GM12801 (cell line): ENCODE measurements at regions not wholly inside any gene's neighbourhood (a gene's known extent, or its start where the extent isn't known, plus 50 kb on each side); places are given as distances from the start of the nearest gene placed in this dataset.

Experiments used
- TF ChIP-seq, protein P1 (sequence below): IDR thresholded peaks from one replicate; pipeline ENCODE4 v1.5.1; 2011; ENCODE audit warnings: control low read depth; ENCODE audit not compliant: insufficient read length; ENCODE audit errors: extremely low read depth

DNA sequence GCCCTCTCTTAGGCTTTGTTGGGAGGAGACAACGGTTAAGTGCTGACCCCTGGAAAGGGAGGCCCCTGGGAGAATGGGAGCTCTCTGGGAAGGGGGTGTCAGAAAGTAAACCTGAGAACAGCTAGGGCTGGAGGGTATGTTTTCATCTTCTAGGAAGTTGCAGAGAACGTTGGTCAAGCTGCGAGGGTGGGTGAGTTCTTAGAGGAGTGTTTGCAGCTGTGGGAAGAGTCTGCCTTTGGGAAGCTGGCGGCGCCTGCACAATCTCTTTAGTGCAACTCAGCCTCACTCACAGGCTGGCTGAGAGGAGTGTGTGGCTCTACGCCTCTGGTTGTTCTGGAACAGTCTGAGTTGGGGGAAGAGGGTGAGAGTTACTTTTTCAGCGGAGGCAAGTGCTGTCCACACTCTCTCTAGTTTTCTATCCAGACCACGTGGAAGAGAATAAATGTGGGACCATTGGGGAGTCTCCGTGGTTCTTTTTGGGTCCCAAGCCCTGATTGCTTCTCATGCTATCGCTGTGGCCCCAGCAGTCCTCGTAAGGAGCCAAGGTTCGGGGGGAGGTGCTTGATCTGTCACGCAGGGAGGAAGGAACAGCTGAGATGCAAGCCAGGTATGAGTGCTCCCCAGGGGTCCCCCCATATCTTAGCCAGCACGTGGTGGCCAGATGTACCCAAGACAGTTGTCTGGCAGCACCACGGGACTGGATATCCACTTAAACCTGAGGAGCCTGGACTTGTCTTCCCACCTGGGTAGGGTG lies 237.2 kb downstream of the BUB3 start:
- TF ChIP-seq, protein P1, sequence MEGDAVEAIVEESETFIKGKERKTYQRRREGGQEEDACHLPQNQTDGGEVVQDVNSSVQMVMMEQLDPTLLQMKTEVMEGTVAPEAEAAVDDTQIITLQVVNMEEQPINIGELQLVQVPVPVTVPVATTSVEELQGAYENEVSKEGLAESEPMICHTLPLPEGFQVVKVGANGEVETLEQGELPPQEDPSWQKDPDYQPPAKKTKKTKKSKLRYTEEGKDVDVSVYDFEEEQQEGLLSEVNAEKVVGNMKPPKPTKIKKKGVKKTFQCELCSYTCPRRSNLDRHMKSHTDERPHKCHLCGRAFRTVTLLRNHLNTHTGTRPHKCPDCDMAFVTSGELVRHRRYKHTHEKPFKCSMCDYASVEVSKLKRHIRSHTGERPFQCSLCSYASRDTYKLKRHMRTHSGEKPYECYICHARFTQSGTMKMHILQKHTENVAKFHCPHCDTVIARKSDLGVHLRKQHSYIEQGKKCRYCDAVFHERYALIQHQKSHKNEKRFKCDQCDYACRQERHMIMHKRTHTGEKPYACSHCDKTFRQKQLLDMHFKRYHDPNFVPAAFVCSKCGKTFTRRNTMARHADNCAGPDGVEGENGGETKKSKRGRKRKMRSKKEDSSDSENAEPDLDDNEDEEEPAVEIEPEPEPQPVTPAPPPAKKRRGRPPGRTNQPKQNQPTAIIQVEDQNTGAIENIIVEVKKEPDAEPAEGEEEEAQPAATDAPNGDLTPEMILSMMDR, result no peak

DNA sequence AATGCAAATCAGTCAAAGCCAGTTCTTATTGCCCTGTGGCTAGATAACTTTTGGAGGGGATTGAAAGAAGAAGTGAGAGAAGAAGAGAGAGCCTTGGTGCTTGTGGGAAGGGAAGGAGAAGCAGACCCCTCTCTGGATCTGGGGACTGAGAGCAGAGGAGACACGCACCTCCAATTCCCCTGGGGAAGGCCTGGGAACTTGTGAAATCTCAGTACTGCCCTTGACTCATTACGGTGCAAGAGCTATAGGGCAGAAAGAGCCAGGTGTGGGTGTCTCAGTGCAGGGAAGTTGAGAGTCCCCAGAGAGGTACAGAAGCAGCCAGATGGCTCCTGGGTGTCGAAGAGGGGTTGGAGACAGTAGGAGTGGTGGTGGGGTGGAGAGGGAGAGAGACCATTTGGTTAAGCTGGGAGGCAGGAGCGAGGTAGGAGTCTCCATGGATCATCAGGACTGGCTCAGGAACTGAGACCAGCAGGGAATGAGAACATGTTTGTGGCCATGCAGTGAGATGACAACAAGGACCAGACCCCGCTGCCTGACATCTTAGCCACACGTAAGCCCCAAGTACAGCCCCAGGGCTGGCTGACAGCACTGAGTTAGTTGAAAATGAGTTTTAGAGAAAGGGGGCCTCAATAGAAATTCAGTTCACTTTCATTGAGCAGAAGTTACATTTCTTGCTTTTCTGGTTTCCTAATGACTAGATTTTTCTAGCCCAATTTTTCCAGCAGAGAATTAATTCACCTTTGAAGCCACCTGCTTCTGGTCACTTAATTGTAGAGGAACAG lies 238.2 kb downstream of the BUB3 start:
- TF ChIP-seq, protein P1, result no peak

DNA sequence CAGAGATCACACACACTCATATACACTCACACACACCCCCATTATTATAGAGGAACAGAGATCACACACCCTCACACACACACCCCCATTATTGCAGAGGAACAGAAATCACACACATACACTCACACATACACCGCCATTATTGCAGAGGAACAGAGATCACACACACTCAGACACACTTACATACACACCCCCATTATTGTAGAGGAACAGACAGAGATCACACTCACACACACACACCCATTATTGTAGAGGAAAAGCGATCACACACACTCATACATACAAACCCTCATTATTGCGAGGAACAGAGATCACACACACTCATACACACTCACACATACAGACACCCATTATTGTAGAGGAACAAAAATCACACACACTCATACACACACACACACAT lies 239.0 kb downstream of the BUB3 start:
- TF ChIP-seq, protein P1, result no peak

DNA sequence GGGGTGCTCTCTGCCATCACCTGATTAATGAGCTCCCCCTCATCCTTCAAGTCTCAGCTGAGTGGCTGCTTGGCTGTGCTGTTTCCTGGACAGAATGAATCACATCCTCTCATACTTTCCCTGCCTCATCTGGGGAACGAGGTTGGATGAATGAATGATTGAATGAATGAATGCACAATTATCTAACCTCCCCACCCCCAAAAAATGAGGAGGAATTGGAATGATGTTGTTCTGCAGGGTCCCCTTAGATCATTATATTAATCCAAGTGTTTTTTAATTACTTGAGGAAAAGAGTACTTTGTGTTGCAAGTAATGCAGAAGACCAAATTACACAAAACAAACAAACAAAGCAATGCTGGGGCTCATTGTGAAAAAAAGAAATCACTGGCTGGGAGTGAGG lies 240.2 kb downstream of the BUB3 start:
- TF ChIP-seq, protein P1, result no peak

DNA sequence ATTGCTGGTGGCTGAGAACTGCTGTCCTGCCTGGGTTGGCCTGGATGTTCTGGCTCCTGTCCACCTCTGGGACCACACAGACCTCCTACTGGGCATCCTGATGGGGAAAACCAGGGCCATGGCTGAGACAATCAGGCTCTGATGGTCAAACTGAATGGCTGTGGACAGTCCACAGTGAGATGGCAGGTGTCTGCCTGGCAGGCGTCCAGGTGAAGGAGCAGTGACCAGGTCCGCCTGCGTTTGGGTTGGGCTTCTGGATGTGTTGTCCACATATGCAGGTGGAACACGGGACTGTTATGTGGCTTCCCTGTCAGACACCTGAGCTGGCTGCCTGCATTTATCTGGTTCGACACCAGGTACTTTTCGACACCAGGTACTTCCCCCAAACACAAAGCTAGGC lies 241.7 kb downstream of the BUB3 start:
- TF ChIP-seq, protein P1, result no peak

DNA sequence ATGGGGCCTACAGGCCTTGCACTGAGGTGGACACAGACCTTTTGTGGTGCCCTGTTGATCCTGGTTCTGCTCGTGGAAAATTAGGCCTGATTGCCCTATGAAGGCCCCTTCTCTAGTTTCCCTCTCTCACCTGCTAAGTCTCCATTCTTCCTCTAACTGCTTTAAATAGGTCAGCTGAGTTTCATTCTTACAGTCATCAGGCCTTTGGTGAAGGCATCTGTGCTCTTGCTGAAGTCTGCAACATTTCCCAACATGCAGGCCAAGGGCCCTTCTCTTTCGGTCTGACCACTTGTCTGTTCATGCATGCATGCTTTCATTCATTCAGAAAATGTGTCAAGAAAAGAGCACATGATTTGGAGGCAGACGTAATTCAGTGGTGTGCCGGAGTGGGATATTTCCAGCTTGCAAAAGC lies 244.0 kb downstream of the BUB3 start:
- TF ChIP-seq, protein P1, result no peak

DNA sequence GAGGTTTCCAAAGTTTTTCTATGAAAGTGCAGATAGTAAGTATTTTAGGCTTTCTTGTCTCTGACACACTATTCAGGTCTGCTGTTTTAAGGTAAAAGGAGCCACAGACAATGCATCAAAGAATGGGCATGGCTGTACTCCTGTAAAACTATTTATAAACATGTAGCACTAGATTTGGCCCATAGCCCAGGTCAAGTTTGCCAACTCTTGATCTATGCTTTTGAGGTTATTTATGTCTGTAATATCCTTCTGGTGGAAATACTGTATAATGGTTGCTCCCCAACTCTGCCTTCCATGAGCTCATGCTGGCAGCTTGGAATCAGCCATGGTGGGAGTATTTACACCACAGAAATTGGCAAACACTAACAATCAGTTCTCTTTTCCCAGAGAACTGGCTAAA lies 244.6 kb downstream of the BUB3 start:
- TF ChIP-seq, protein P1, result no peak
